ENCODE measurements at regions not wholly inside any gene's neighbourhood (a gene's known extent, or its start where the extent isn't known, plus 50 kb on each side); places are given as distances from the start of the nearest gene placed in this dataset.
"Not testable (repeated sequence)": the region's sequence is repeated elsewhere in the genome, so short reads cannot be mapped to it uniquely, and the experiment has no call there.

DNA sequence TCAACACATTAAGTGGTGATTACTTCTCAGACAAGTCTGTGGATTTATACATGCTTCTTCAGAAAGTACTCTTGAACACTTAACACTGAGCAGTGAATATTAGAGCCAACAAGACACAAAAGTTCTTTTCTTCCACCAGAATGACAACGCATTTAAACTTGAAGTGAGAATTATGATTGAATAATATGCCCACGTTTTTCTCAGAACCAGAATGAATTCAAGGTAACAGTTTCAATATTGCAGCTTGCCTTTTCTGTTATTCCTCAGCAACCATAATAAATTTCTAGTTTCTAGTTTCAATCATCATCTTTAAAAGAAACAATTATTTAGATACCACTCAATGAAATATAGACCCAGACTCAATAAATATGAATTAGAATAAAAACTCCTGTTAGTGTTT, 547.0 kb downstream of the NUP35 start:
- DNase-seq: no peak

- no peak for DNase-seq
Measured at GRCh38 chr2:183678908-183679307, 554.7 kb downstream of the NUP35 start.

DNA sequence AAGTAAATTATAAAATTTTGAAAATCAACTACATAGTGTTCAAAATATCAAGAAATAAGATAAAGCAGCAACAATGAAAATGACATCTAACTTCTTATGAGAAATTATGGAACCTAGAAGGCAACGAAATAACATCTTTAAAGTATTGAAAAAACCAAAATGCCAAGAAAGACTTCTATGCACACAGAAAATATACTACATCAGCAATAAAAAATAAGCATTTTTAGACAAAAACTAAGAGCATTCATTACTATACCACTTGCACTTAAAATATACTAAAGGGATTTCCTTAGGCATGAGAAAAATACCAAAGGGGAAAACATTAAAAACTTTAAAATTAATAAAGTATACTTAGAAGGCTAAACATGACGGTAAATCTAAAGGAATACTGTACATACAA, 556.3 kb downstream of the NUP35 start:
- no peak for DNase-seq

- no peak for DNase-seq
Measured at GRCh38 chr2:183684686-183685085, 560.4 kb downstream of the NUP35 start.

DNA sequence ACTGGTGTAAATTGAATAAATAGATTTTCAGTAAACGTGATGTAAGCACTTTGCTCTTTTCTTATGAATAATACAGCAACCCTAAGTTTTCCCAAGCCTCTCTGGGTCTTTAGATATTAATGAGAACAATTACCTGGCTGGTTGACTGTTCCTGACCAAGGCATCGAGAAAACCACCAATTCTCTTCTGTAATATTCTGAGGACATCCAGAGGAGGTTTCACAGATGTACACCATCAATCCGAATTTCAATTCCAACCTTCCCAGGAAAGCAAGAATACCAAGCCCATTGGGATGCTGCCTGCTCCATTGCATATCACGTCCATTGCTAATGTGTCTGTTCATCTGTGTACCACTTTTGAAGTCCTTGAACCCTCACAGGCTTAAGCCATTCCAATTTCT, 571.8 kb downstream of the NUP35 start:
- no peak for DNase-seq

GRCh38 chr2:183709829-183710228, 585.6 kb downstream of the NUP35 start:
- no peak for DNase-seq

- DNase-seq: no peak
Measured at GRCh38 chr2:183718246-183718645, 594.0 kb downstream of the NUP35 start.

GRCh38 chr2:183723278-183723677, 599.0 kb downstream of the NUP35 start:
- no peak for DNase-seq

- no peak for DNase-seq
Measured at GRCh38 chr2:183729380-183729779, 605.1 kb downstream of the NUP35 start.

- DNase-seq: no peak
Measured at GRCh38 chr2:183740241-183740640, 616.0 kb downstream of the NUP35 start.

DNA sequence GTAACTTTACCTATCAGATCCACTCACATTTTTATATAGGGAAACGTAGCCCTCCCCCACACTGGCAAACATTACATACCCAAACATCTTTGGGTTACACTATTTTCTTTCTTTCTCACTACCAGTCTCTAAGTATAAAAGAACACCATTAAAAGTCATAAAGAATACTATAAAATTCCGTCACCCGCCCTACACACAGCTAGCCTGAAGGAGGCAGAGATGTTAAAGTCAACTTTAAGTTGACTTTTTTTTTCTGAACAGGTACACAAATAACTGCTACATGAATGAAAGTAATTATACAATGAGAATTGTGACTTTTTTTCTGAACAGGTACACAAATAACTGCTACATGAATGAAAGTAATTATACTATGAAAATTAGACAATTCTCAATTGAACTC, 628.3 kb downstream of the NUP35 start:
- DNase-seq: no peak

DNA sequence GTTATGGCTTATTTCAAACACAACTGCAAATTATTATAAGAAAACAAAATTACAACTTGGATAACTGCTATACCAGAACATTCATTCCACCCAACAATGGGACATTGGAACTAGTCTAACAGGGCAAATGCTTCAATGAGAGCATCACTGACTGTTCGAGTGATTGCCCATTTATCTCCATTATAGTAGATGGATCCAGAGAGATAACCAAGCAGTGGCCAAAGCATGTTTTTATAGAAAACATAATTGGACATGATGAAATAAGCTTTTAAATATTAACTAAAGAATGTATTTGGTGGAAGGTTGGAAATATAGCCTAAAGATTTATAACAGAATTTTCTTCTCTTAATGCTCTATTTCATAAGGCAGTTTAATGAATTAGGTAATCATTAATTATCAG, 634.8 kb downstream of the NUP35 start:
- DNase-seq: no peak

DNA sequence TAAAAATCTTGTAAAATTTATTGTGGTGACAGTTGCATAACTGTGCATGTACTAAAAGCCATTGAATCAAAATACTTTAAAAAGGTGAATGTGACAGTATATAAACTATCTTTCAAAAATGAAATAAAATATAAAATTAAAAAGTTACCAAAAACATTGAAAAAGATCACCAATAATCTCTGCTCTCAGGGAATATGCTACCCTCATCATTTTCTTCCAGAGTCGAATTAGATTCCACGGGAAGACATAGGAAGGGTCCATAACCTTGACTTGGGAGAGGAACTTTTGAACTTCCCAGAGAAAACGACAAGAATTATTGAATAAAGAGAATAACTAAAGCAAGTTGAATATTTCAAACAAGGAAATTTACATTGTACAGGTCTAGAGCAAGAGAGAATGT, 649.5 kb downstream of the NUP35 start:
- no peak for DNase-seq

- DNase-seq: no peak
Measured at GRCh38 chr2:183780072-183780471, 655.8 kb downstream of the NUP35 start.

GRCh38 chr2:183782436-183782835, 658.2 kb downstream of the NUP35 start:
- no peak for DNase-seq

DNA sequence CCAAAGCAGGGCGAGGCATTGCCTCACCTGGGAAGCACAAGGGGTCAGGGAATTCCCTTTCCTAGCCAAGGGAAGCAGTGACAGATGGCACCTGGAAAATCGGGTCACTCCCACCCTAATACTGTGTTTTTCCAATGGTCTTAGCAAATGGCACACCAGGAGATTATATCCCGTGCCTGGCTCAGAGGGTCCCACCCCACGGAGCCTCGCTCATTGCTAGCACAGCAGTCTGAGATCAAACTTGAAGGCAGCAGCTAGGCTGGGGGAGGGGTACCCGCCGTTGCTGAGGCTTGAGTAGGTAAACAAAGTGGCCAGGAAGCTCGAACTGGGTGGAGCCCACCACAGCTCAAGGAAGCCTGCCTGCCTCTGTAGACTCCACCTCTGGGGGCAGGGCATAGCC, 664.6 kb downstream of the NUP35 start:
- DNase-seq: not testable (repeated sequence)

GRCh38 chr2:183792165-183792924, 668.1 kb downstream of the NUP35 start:
- DNase-seq: not testable (repeated sequence)

GRCh38 chr2:183798535-183798934, 674.3 kb downstream of the NUP35 start:
- no peak for DNase-seq

DNA sequence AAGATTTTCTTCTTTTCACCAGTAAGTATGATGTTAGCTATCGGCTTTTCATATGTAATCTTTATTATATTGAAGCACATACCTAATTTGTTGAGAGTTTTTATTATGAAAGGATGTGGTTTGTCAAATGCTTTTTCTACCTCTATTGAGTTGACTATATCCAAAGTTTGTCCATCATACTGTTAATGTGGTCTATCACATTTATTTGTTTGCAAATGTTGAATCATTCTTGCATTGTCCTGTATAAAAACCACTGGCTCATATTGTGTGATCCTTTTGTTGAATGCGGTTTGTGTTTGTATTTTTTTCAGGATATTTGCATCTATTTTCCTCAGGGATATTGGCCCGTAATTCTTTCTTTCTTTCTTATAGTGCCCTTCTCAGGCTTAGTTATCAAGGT, 675.5 kb downstream of the NUP35 start:
- no peak for DNase-seq

- DNase-seq: no peak
Measured at GRCh38 chr2:183803596-183803995, 679.4 kb downstream of the NUP35 start.

GRCh38 chr2:183807870-183808269, 683.6 kb downstream of the NUP35 start:
- DNase-seq: no peak

DNA sequence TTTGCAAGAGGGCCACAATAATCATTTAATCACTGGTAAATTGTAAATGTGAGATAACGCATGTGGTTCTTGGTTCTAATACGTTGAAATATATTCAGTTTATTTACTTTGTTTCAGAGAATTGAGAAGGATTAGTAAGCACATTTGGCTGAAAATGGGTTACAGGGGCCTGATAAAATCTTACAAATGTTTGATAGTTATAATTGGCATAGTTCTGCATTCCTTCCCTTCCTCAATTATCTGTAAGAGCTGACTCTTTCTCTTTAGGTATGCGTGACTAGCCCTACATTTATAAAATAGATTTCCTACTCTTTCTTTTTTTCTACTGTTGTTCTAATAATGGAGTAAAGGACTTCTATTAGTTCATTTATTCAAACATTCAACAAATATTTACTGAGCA, 685.2 kb downstream of the NUP35 start:
- no peak for DNase-seq

DNA sequence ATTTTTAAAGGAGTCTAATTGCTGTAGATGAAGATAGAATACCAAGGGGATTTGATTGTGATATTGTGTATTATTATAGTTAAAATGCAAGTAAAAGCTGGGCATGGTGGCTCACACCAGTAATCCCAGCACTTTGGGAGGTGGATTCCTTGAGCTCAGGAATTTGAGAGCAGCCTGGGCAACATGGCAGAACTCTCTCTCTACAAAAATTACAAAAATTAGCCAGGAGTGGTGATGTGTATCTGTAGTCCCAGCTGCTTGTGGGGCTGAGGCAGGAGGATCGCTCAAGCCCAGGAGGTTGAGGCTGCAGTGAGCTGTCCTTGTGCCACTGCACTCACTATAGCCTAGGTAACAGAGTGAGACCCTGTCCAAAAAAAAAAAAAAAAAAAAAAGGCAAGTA, 687.0 kb downstream of the NUP35 start:
- no peak for DNase-seq

DNA sequence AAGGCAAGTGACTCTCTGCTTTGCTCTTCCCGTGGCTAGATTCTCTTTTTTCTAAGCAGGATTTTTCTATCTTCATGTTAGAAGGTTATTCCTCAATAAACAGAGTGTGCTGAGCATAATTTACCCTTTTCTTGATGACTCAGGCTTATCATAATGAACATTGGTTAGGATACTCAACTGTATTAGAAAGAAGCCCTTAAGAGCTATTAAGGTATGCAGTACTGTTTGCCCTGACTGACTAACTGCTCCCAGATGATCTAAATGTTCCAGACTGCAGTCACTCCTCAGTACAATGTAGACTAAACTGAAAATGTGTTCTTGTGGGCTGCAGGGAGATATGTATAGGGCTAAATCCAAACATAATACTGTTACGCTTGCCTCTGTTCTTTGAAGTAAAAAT, 687.8 kb downstream of the NUP35 start:
- no peak for DNase-seq

DNA sequence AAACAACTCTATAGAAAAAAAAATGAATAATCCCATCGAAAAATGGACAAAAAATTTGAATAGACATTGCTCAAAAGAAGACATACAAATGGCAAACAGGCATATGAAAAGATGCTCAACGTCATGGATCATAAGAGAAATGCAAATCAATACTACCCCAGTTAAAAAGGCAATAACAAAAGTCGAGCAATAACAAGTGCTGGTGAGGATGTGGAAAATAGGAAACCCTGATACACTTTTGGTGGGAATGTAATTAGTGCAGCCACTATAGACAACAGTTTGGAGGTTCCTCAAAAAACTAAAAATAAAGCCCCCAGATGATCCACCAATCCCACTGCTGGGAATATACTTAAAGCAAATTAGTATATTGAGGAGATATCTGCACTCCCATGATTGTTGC, 701.5 kb downstream of the NUP35 start:
- no peak for DNase-seq
